ENCODE measurements at regions not wholly inside any gene's neighbourhood (a gene's known extent, or its start where the extent isn't known, plus 50 kb on each side); places are given as distances from the start of the nearest gene placed in this dataset.
A peak's percentile ranks its signal among the peaks of the same experiment; 100 is the strongest.
"Not testable (repeated sequence)": the region's sequence is repeated elsewhere in the genome, so short reads cannot be mapped to it uniquely, and the experiment has no call there.

GRCh38 chr3:87796137-87796842 lies 262.5 kb downstream of the CGGBP1 start:
- DNase-seq (ENCODE audit: low spot score) = no peak

- no peak for DNase-seq (ENCODE audit: low spot score)
Observed at GRCh38 chr3:87795701-87796100, 263.1 kb downstream of the CGGBP1 start.

- DNase-seq (ENCODE audit: low spot score) = no peak
Observed at GRCh38 chr3:87793337-87793877, 265.4 kb downstream of the CGGBP1 start.

- DNase-seq (ENCODE audit: low spot score) = no peak
Observed at GRCh38 chr3:87792534-87793336, 266.1 kb downstream of the CGGBP1 start, which contains the start of gene HTR1F. Gene HTR1F, plus strand, starts transcription at chr3:87792706.

GRCh38 chr3:87792198-87792533 lies 266.6 kb downstream of the CGGBP1 start:
- DNase-seq (ENCODE audit: low spot score) = no peak

- DNase-seq (ENCODE audit: low spot score) = no peak
Observed at GRCh38 chr3:87791248-87792027, 267.4 kb downstream of the CGGBP1 start.

GRCh38 chr3:87789049-87789448 lies 269.8 kb downstream of the CGGBP1 start:
- DNase-seq (ENCODE audit: low spot score) = not testable (repeated sequence)

- DNase-seq (ENCODE audit: low spot score) = no peak
Observed at GRCh38 chr3:87788516-87788915, 270.3 kb downstream of the CGGBP1 start.

GRCh38 chr3:87780811-87781210 lies 278.0 kb downstream of the CGGBP1 start:
- no peak for DNase-seq (ENCODE audit: low spot score)

- DNase-seq (ENCODE audit: low spot score) = no peak
Observed at GRCh38 chr3:87778876-87779275, 279.9 kb downstream of the CGGBP1 start.

GRCh38 chr3:87771337-87772192 lies 287.2 kb downstream of the CGGBP1 start:
- DNase-seq (ENCODE audit: low spot score) = peak; percentile 65

GRCh38 chr3:87766721-87767120 lies 292.1 kb downstream of the CGGBP1 start:
- DNase-seq (ENCODE audit: low spot score) = no peak

- no peak for DNase-seq (ENCODE audit: low spot score)
Observed at GRCh38 chr3:87765256-87765655, 293.5 kb downstream of the CGGBP1 start.

GRCh38 chr3:87761795-87762194 lies 297.0 kb downstream of the CGGBP1 start:
- no peak for DNase-seq (ENCODE audit: low spot score)

- no peak for DNase-seq (ENCODE audit: low spot score)
Observed at GRCh38 chr3:87761341-87761740, 297.5 kb downstream of the CGGBP1 start.

- DNase-seq (ENCODE audit: low spot score) = no peak
Observed at GRCh38 chr3:87756616-87757015, 302.2 kb downstream of the CGGBP1 start.

- no peak for DNase-seq (ENCODE audit: low spot score)
Observed at GRCh38 chr3:87755852-87756251, 303.0 kb downstream of the CGGBP1 start.

GRCh38 chr3:87742250-87742649 lies 316.6 kb downstream of the CGGBP1 start:
- DNase-seq (ENCODE audit: low spot score) = no peak

GRCh38 chr3:87740894-87741293 lies 317.9 kb downstream of the CGGBP1 start:
- DNase-seq (ENCODE audit: low spot score) = not testable (repeated sequence)

GRCh38 chr3:87737817-87738216 lies 321.0 kb downstream of the CGGBP1 start:
- DNase-seq (ENCODE audit: low spot score) = not testable (repeated sequence)
